HUES48 (cell line): ENCODE measurements at regions not wholly inside any gene's neighbourhood (a gene's known extent, or its start where the extent isn't known, plus 50 kb on each side); places are given as distances from the start of the nearest gene placed in this dataset.

Source experiments
- H3K27ac ChIP-seq: one replicate; pipeline ENCODE4 v1.7.0; 2013; ENCODE audit warnings: low read depth, low read length, inconsistent platforms
- H3K27me3 ChIP-seq: 2 replicates; pipeline ENCODE4 v1.6.1; 2013; ENCODE audit warnings: mild to moderate bottlenecking, low read length; ENCODE audit not compliant: control insufficient read depth, insufficient read depth
- H3K36me3 ChIP-seq: 2 replicates; pipeline ENCODE4 v1.6.1; 2013; ENCODE audit warnings: low read length; ENCODE audit not compliant: control insufficient read depth, insufficient read depth
- H3K4me1 ChIP-seq: 2 replicates; pipeline ENCODE4 v1.6.1; 2013; ENCODE audit warnings: mild to moderate bottlenecking, low read length; ENCODE audit not compliant: control insufficient read depth, insufficient read depth
- H3K4me3 ChIP-seq: 2 replicates; pipeline ENCODE4 v1.5.1; 2013; ENCODE audit warnings: mild to moderate bottlenecking, low read depth, low read length
- H3K9ac ChIP-seq: 2 replicates; pipeline ENCODE4 v1.6.1; 2013; ENCODE audit warnings: mild to moderate bottlenecking, low read depth, low read length, moderate library complexity
- H3K9me3 ChIP-seq: 2 replicates; pipeline ENCODE4 v1.6.1; 2013; ENCODE audit warnings: low read length; ENCODE audit not compliant: control insufficient read depth, insufficient read depth

- Histone ChIP-seq H3K9ac (no peak overlapping the region), H3K27me3 (no peaks in the 10 kb centered on the region), H3K9me3 (no peaks in the 10 kb centered on the region), H3K4me3 (no peak overlapping the region), H3K36me3 (no peaks in the 10 kb centered on the region; the same call in 1 of the 2 replicates), H3K27ac (no peak overlapping the region), H3K4me1 (peaks cover 21% of the 10 kb centered on the region)
Observed at GRCh38 chr6:125678601-125679000, 70.8 kb upstream of the HEY2 start.

- H3K27ac ChIP-seq = no peak overlapping the region
- no peak overlapping the region for H3K4me3 ChIP-seq
Observed at GRCh38 chr6:125679128-125679527, 70.3 kb upstream of the HEY2 start.

GRCh38 chr6:125679651-125680050 is 69.8 kb upstream of the HEY2 start:
- Histone ChIP-seq H3K27me3 (no peaks in the 10 kb centered on the region), H3K27ac (no peak overlapping the region), H3K4me1 (peaks cover 21% of the 10 kb centered on the region), H3K9ac (no peak overlapping the region), H3K36me3 (no peaks in the 10 kb centered on the region; the same call in 1 of the 2 replicates), H3K9me3 (no peaks in the 10 kb centered on the region), H3K4me3 (no peak overlapping the region)

More at GRCh38 chr6:125679128-125679527, 70.3 kb upstream of the HEY2 start:
- H3K27me3 ChIP-seq = no peaks in the 10 kb centered on the region
- H3K36me3 ChIP-seq = no peaks in the 10 kb centered on the region; the same call in 1 of the 2 replicates
- no peak overlapping the region for H3K9ac ChIP-seq
- H3K4me1 ChIP-seq = peaks cover 21% of the 10 kb centered on the region
- no peaks in the 10 kb centered on the region for H3K9me3 ChIP-seq

GRCh38 chr6:125682939-125683338 is 66.5 kb upstream of the HEY2 start:
- H3K9ac ChIP-seq = no peak overlapping the region
- peaks cover 9% of the 10 kb centered on the region for H3K9me3 ChIP-seq
- peaks cover 21% of the 10 kb centered on the region for H3K4me1 ChIP-seq
- H3K27me3 ChIP-seq = no peaks in the 10 kb centered on the region
- H3K36me3 ChIP-seq = no peaks in the 10 kb centered on the region; the same call in 1 of the 2 replicates
- H3K4me3 ChIP-seq = no peak overlapping the region
- H3K27ac ChIP-seq = no peak overlapping the region

- peaks cover 36% of the 10 kb centered on the region for H3K36me3 ChIP-seq
Observed at GRCh38 chr6:125688138-125688537, 61.3 kb upstream of the HEY2 start.

GRCh38 chr6:125693480-125693879 is 56.0 kb upstream of the HEY2 start:
- peaks cover 93% of the 10 kb centered on the region for H3K9me3 ChIP-seq
- no peak overlapping the region for H3K27ac ChIP-seq
- H3K36me3 ChIP-seq = peaks cover 83% of the 10 kb centered on the region
- H3K4me3 ChIP-seq = no peak overlapping the region
- no peaks in the 10 kb centered on the region for H3K27me3 ChIP-seq
- H3K9ac ChIP-seq = no peak overlapping the region
- no peaks in the 10 kb centered on the region for H3K4me1 ChIP-seq

More at GRCh38 chr6:125688138-125688537, 61.3 kb upstream of the HEY2 start:
- Histone ChIP-seq H3K4me1 (no peaks in the 10 kb centered on the region), H3K9ac (no peak overlapping the region), H3K4me3 (no peak overlapping the region), H3K9me3 (peaks cover 61% of the 10 kb centered on the region), H3K27me3 (no peaks in the 10 kb centered on the region), H3K27ac (no peak overlapping the region)

- Histone ChIP-seq H3K27ac (peak overlapping the region; percentile 17), H3K9me3 (peaks cover 32% of the 10 kb centered on the region), H3K27me3 (no peaks in the 10 kb centered on the region), H3K4me3 (no peak overlapping the region; the same call in 1 of the 2 replicates), H3K9ac (no peak overlapping the region), H3K4me1 (peaks cover 19% of the 10 kb centered on the region), H3K36me3 (peaks cover 67% of the 10 kb centered on the region)
Observed at GRCh38 chr6:125699591-125699990, 49.8 kb upstream of the HEY2 start.
